ENCODE measurements at regions not wholly inside any gene's neighbourhood (a gene's known extent, or its start where the extent isn't known, plus 50 kb on each side); places are given as distances from the start of the nearest gene placed in this dataset.

DNA sequence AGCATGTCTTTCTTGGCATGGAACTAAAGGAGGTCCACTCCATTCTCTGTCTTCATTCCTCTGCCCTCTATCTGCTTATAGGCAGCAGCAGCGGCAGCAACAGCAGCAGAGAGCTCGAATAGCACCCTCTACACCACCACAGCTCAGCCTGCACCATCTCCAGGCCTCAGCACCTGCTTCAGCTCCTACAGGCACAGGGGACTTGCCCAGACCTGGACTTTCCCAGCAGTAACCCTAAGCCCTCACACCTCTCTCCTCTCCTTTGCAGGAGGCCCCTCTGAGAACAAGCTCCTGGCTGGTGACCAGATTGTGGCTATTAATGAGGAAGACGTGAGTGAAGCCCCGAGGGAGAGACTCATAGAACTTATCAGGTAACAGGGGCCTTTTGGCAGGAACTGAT is 80.7 kb downstream of the FRMPD3 start:
- TF ChIP-seq, protein P1, sequence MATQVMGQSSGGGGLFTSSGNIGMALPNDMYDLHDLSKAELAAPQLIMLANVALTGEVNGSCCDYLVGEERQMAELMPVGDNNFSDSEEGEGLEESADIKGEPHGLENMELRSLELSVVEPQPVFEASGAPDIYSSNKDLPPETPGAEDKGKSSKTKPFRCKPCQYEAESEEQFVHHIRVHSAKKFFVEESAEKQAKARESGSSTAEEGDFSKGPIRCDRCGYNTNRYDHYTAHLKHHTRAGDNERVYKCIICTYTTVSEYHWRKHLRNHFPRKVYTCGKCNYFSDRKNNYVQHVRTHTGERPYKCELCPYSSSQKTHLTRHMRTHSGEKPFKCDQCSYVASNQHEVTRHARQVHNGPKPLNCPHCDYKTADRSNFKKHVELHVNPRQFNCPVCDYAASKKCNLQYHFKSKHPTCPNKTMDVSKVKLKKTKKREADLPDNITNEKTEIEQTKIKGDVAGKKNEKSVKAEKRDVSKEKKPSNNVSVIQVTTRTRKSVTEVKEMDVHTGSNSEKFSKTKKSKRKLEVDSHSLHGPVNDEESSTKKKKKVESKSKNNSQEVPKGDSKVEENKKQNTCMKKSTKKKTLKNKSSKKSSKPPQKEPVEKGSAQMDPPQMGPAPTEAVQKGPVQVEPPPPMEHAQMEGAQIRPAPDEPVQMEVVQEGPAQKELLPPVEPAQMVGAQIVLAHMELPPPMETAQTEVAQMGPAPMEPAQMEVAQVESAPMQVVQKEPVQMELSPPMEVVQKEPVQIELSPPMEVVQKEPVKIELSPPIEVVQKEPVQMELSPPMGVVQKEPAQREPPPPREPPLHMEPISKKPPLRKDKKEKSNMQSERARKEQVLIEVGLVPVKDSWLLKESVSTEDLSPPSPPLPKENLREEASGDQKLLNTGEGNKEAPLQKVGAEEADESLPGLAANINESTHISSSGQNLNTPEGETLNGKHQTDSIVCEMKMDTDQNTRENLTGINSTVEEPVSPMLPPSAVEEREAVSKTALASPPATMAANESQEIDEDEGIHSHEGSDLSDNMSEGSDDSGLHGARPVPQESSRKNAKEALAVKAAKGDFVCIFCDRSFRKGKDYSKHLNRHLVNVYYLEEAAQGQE (IDR thresholded peaks at IDR 0.05; ENCODE audit: low read depth) = no peak
- TF ChIP-seq CEBPB (IDR thresholded peaks at IDR 0.05) (no peak), YY1 (IDR thresholded peaks at IDR 0.05; ENCODE audit: low read depth) (no peak), ZBTB7A (IDR thresholded peaks at IDR 0.05; ENCODE audit: low read depth) (no peak), EGR1 (IDR thresholded peaks at IDR 0.05) (no peak), TAF1 (IDR thresholded peaks at IDR 0.05; ENCODE audit: low read depth) (no peak), RAD21 (IDR thresholded peaks at IDR 0.05; ENCODE audit: low read depth) (no peak), EP300 (IDR thresholded peaks at IDR 0.05; ENCODE audit: borderline replicate concordance) (no peak), CREB1 (IDR thresholded peaks at IDR 0.05; ENCODE audit: low read depth) (no peak), TCF12 (IDR thresholded peaks at IDR 0.05; ENCODE audit: low read depth) (no peak)
- TF ChIP-seq, protein P2, sequence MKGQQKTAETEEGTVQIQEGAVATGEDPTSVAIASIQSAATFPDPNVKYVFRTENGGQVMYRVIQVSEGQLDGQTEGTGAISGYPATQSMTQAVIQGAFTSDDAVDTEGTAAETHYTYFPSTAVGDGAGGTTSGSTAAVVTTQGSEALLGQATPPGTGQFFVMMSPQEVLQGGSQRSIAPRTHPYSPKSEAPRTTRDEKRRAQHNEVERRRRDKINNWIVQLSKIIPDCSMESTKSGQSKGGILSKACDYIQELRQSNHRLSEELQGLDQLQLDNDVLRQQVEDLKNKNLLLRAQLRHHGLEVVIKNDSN (IDR thresholded peaks at IDR 0.05) = no peak
- TF ChIP-seq, protein P3, sequence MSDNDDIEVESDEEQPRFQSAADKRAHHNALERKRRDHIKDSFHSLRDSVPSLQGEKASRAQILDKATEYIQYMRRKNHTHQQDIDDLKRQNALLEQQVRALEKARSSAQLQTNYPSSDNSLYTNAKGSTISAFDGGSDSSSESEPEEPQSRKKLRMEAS (IDR thresholded peaks at IDR 0.05) = no peak

Data from Ishikawa (cell line).